Endothelial cell of umbilical vein (primary cell): ENCODE measurements at regions not wholly inside any gene's neighbourhood (a gene's known extent, or its start where the extent isn't known, plus 50 kb on each side); places are given as distances from the start of the nearest gene placed in this dataset.

Experiments used
- BruUV-seq: library from RNA; stranded (reverse); fragments of 400-500 nt; replicated peaks from 2 replicates; lab custom pipeline; 2021; lab: Mats Ljungman, UMichigan
- CTCF ChIA-PET: fragments of 300-600, 350-600 bp; sonication (Branson Sonifier 250); formaldehyde crosslinking; loops from one replicate; lab custom pipeline; 2021; ENCODE audit warnings: antibody characterized with exemption, inconsistent platforms; lab: Charles Lee
- POLR2A ChIA-PET: fragments of 300-600, 350-600 bp; sonication (Branson Sonifier 250); formaldehyde crosslinking; loops from one replicate; lab custom pipeline; 2021; ENCODE audit warnings: antibody characterized with exemption, inconsistent platforms; lab: Charles Lee
- DNase-seq: peaks from one replicate; pipeline ENCODE4 v3.0.0-alpha.2; 2011; ENCODE audit warnings: low read depth, low spot score
- FAIRE-seq: peaks from 2 replicates; lab custom pipeline; 2011; peaks lifted over from hg19 to GRCh38; lab: Jason Lieb, UNC
- H2AFZ ChIP-seq: 2 replicates; pipeline ENCODE4 v1.6.0; 2012; ENCODE audit warnings: low read depth, low read length, control low read depth, inconsistent platforms
- H3K27ac ChIP-seq: 2 replicates; pipeline ENCODE4 v1.5.1; 2011; ENCODE audit warnings: low read depth, mild to moderate bottlenecking, control low read depth, low read length, moderate library complexity; ENCODE audit not compliant: insufficient read depth
- H3K27me3 ChIP-seq, 2 experiments: 2 replicates each; pipeline versions ENCODE4 v1.6.0 to v1.6.1; 2011; ENCODE audit warnings: low read length in 2 of 2, mixed read lengths in 1 of 2; ENCODE audit not compliant: control insufficient read depth in 2 of 2, insufficient read depth in 2 of 2
- H3K36me3 ChIP-seq, 2 experiments: 2 replicates in 1 of 2; 3 replicates in 1 of 2; pipeline ENCODE4 v1.5.1; 2011; ENCODE audit warnings: low read length in 2 of 2, mild to moderate bottlenecking in 1 of 2, moderate library complexity in 1 of 2; ENCODE audit not compliant: control insufficient read depth in 2 of 2, insufficient read depth in 2 of 2; ENCODE audit errors: extremely low read depth in 1 of 2
- H3K4me1 ChIP-seq: 3 replicates; pipeline ENCODE4 v1.5.1; 2011; ENCODE audit warnings: mild to moderate bottlenecking, low read length; ENCODE audit not compliant: control insufficient read depth, insufficient read depth; ENCODE audit errors: extremely low read depth
- H3K4me2 ChIP-seq: 2 replicates; pipeline ENCODE4 v1.6.1; 2011; ENCODE audit warnings: low read length, control low read depth, mixed read lengths; ENCODE audit not compliant: insufficient read depth
- H3K4me3 ChIP-seq, 3 experiments: fragments of 200-600 bp in 1 of 3; sonication (generic), shearing (Covaris generic) in 1 of 3; replicated peaks in 1 of 3; 2 replicates each; pipeline ENCODE4 v1.5.1; 2011 to 2016; ENCODE audit warnings: control low read depth in 3 of 3, low read length in 3 of 3, mild to moderate bottlenecking in 2 of 3, inconsistent platforms in 1 of 3, low read depth in 1 of 3, moderate library complexity in 1 of 3; ENCODE audit not compliant: insufficient read depth in 1 of 3
- H3K79me2 ChIP-seq: 2 replicates; pipeline ENCODE4 v1.6.0; 2012; ENCODE audit warnings: low read length, inconsistent platforms; ENCODE audit not compliant: control insufficient read depth, insufficient read depth
- H3K9ac ChIP-seq: replicated peaks from 2 replicates; pipeline ENCODE3; 2011; ENCODE audit warnings: low read length, control low read depth; ENCODE audit not compliant: insufficient read depth; ENCODE audit errors: extremely low read depth
- H3K9me1 ChIP-seq: replicated peaks from 3 replicates; pipeline ENCODE4 v1.6.0; 2011; ENCODE audit warnings: mild to moderate bottlenecking, low read length; ENCODE audit not compliant: control insufficient read depth, insufficient read depth; ENCODE audit errors: extremely low read depth
- H3K9me3 ChIP-seq: replicated peaks from 2 replicates; pipeline ENCODE4 v1.5.1; 2012; ENCODE audit warnings: low read length, inconsistent platforms; ENCODE audit not compliant: control insufficient read depth, insufficient read depth
- H4K20me1 ChIP-seq: replicated peaks from 2 replicates; pipeline ENCODE3; 2011; ENCODE audit warnings: mild to moderate bottlenecking, low read length; ENCODE audit not compliant: control insufficient read depth, insufficient read depth; ENCODE audit errors: extremely low read depth
- EZH2 ChIP-seq: IDR thresholded peaks from 2 replicates; pipeline ENCODE4 v1.6.1; 2012; ENCODE audit warnings: borderline replicate concordance, low read depth, mild to moderate bottlenecking, moderate library complexity, low read length, inconsistent platforms; ENCODE audit not compliant: severe bottlenecking
- FOS ChIP-seq: IDR thresholded peaks from 2 replicates; pipeline ENCODE4 v1.6.1; 2011; ENCODE audit warnings: mild to moderate bottlenecking, low read length, moderate library complexity, borderline replicate concordance; ENCODE audit not compliant: insufficient read depth
- GATA2 ChIP-seq: IDR thresholded peaks from 2 replicates; pipeline ENCODE4 v1.7.0; 2011; ENCODE audit warnings: low read depth, mild to moderate bottlenecking, moderate library complexity, mixed read lengths, low read length; ENCODE audit not compliant: insufficient read length, insufficient read depth
- JUN ChIP-seq: IDR thresholded peaks from 2 replicates; pipeline ENCODE4 v1.6.1; 2011; ENCODE audit warnings: borderline replicate concordance, low read depth; ENCODE audit not compliant: insufficient read length, insufficient read depth
- MYC ChIP-seq: IDR thresholded peaks from one replicate; pipeline ENCODE4 v1.6.1; 2011; ENCODE audit warnings: mild to moderate bottlenecking, low read depth, low read length
- POLR2A ChIP-seq: IDR thresholded peaks from 2 replicates; pipeline ENCODE4 v1.6.1; 2012; ENCODE audit warnings: low read depth, mild to moderate bottlenecking, control low read depth, low read length
- POLR2AphosphoS5 ChIP-seq: IDR thresholded peaks from 2 replicates; pipeline ENCODE4 v1.6.1; 2012; ENCODE audit warnings: low read depth, mild to moderate bottlenecking, control low read depth, low read length, moderate library complexity; ENCODE audit not compliant: insufficient read depth
- dilution Hi-C: fragments of 300-500 bp; cut with MboI; formaldehyde crosslinking; loops from one replicate; pipeline ENCODE4 v1.15.0; 2019; ENCODE audit warnings: low sequenced_read_pairs; ENCODE audit not compliant: extremely low pct_ligation_motif_present
- intact Hi-C: fragments of 100-400 bp; cut with micrococcal nuclease; formaldehyde crosslinking; loops from one replicate; pipeline ENCODE4 v1.10.0; 2022
- TF ChIP-seq, protein P1 (sequence below): IDR thresholded peaks from 2 replicates; pipeline ENCODE4 v1.6.1; 2011; ENCODE audit not compliant: insufficient read depth, insufficient read length
- TF ChIP-seq, protein P2 (sequence below), 2 donors: IDR thresholded peaks; 1 replicate in 1 of 2; 2 replicates in 1 of 2; pipeline ENCODE4 v1.5.1; 2011; ENCODE audit warnings: low read length in 2 of 2, mild to moderate bottlenecking in 2 of 2, moderate library complexity in 2 of 2, control low read depth in 1 of 2, inconsistent platforms in 1 of 2, low read depth in 1 of 2; ENCODE audit not compliant: insufficient read depth in 1 of 2; ENCODE audit errors: extremely low read depth in 1 of 2

DNA sequence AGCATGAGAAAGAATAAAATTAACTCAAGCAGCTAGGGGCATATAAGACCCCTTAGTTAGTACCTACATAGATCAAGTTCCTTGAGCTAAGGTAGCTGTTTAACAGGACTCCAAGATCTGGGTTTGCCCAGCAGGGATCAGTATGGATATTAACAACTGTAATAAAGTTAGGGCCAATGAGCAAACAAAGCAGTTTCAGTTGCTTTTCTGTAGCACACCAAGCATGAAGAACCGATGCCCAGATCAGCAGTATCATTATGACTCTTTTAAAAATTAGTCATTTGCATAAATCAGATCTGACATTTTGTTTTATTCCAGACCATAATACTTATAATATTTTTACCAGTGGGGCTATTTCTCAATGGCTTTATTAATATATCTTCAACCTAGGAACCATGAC, 80.9 kb downstream of the C4orf33 start:
- Histone ChIP-seq H3K9me1 (no peaks in the 10 kb centered on the region), H3K9me3 (no peaks in the 10 kb centered on the region), H3K79me2 (no peaks in the 10 kb centered on the region), H3K4me2 (no peak overlapping the region), H4K20me1 (no peaks in the 10 kb centered on the region), H3K27me3 (no peaks in the 10 kb centered on the region), H3K36me3 (no peaks in the 10 kb centered on the region), H3K27ac (no peak overlapping the region), H3K9ac (no peak overlapping the region), H2AFZ (no peak overlapping the region), H3K4me1 (no peaks in the 10 kb centered on the region), H3K4me3 (no peak overlapping the region)
- ChIA-PET POLR2A (no interaction called here), CTCF (no interaction called here)
- dilution Hi-C loops (no loop called here), intact Hi-C loops (no loop called here)
- BruUV-seq: no TSS peak
- no peak for TF ChIP-seq FOS
- TF ChIP-seq GATA2: no peak
- TF ChIP-seq, protein P1, sequence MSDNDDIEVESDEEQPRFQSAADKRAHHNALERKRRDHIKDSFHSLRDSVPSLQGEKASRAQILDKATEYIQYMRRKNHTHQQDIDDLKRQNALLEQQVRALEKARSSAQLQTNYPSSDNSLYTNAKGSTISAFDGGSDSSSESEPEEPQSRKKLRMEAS: no peak
- no peak for DNase-seq
- FAIRE-seq: no peak

DNA sequence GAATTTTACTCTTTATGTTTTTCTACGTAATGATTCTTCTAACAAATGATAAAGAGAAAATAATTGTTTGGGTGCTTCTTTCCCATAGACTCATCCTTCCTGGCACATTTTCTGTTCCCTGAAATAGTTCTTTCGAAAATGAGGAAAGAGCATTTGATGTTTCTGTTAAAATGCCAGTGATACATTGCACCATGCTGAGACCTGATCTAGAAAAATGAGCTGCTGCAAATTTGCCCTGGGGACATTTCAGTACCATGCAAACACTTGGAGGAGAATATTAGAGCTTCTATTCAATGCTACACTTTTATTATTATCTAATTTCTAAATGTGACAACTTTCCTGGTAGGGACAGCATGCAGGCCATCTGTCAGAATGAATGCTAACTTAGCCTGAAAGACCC, 83.3 kb downstream of the C4orf33 start:
- no peaks in the 10 kb centered on the region for H3K4me1 ChIP-seq
- no peak overlapping the region for H3K4me2 ChIP-seq
- no peak overlapping the region for H3K9ac ChIP-seq
- no peaks in the 10 kb centered on the region for H3K9me3 ChIP-seq
- H4K20me1 ChIP-seq: no peaks in the 10 kb centered on the region
- H3K9me1 ChIP-seq: no peaks in the 10 kb centered on the region
- H2AFZ ChIP-seq: no peak overlapping the region
- H3K27ac ChIP-seq: no peak overlapping the region
- no TSS peak for BruUV-seq
- no peak overlapping the region for H3K4me3 ChIP-seq
- H3K36me3 ChIP-seq: no peaks in the 10 kb centered on the region
- TF ChIP-seq POLR2AphosphoS5 (no peak), FOS (no peak), JUN (no peak), MYC (no peak), POLR2A (no peak), GATA2 (no peak), EZH2 (no peak)
- TF ChIP-seq, protein P2, sequence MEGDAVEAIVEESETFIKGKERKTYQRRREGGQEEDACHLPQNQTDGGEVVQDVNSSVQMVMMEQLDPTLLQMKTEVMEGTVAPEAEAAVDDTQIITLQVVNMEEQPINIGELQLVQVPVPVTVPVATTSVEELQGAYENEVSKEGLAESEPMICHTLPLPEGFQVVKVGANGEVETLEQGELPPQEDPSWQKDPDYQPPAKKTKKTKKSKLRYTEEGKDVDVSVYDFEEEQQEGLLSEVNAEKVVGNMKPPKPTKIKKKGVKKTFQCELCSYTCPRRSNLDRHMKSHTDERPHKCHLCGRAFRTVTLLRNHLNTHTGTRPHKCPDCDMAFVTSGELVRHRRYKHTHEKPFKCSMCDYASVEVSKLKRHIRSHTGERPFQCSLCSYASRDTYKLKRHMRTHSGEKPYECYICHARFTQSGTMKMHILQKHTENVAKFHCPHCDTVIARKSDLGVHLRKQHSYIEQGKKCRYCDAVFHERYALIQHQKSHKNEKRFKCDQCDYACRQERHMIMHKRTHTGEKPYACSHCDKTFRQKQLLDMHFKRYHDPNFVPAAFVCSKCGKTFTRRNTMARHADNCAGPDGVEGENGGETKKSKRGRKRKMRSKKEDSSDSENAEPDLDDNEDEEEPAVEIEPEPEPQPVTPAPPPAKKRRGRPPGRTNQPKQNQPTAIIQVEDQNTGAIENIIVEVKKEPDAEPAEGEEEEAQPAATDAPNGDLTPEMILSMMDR (IDR thresholded peaks at IDR 0.05; ENCODE audit: extremely low read depth in 1 of 2, insufficient read depth in 1 of 2, low read depth in 1 of 2, low read length in 2 of 2): no peak
- TF ChIP-seq, protein P1: no peak
- no peaks in the 10 kb centered on the region for H3K79me2 ChIP-seq
- no peak for DNase-seq
- no peak for FAIRE-seq
- dilution Hi-C loops (no loop called here), intact Hi-C loops (no loop called here)
- CTCF ChIA-PET: no interaction called here
- no peaks in the 10 kb centered on the region for H3K27me3 ChIP-seq
- POLR2A ChIA-PET: no interaction called here
